Kidney (tissue), 13 donors: ENCODE measurements at regions not wholly inside any gene's neighbourhood (a gene's known extent, or its start where the extent isn't known, plus 50 kb on each side); places are given as distances from the start of the nearest gene placed in this dataset.

ENCODE experiments used
- DNase-seq, 5 donors: peaks; one replicate each; pipeline ENCODE4 v3.0.0-alpha.2; 2013 to 2020
- FAIRE-seq: peaks from 2 replicates; lab custom pipeline; 2012; peaks lifted over from hg19 to GRCh38; lab: Jason Lieb, UNC
- H3K27ac ChIP-seq, 2 donors: one replicate each; pipeline ENCODE4 v1.7.0; 2013; ENCODE audit warnings: low read depth in 2 of 2, low read length in 2 of 2, inconsistent platforms in 1 of 2
- H3K27me3 ChIP-seq: one replicate; pipeline ENCODE4 v1.7.1; 2013; ENCODE audit warnings: low read length, inconsistent platforms; ENCODE audit not compliant: control insufficient read depth, insufficient read depth
- H3K36me3 ChIP-seq, 3 donors: one replicate each; pipeline versions ENCODE4 v1.7.0 to v1.7.1; 2013; ENCODE audit warnings: low read length in 3 of 3, control low read depth in 1 of 3, inconsistent platforms in 1 of 3; ENCODE audit not compliant: insufficient read depth in 3 of 3, control insufficient read depth in 2 of 3
- H3K4me1 ChIP-seq, 3 donors: one replicate each; pipeline versions ENCODE4 v1.7.0 to v1.7.1; 2013; ENCODE audit warnings: low read length in 3 of 3, inconsistent platforms in 1 of 3, low read depth in 1 of 3; ENCODE audit not compliant: control insufficient read depth in 2 of 3, insufficient read depth in 2 of 3
- H3K4me3 ChIP-seq, 3 donors: one replicate each; pipeline versions ENCODE4 v1.7.0 to v1.8.1; 2013; ENCODE audit warnings: low read length in 3 of 3, control low read depth in 1 of 3, inconsistent platforms in 1 of 3
- H3K9ac ChIP-seq, 3 donors: one replicate each; pipeline versions ENCODE4 v1.7.0 to v1.7.1; 2013; ENCODE audit warnings: low read length in 3 of 3, control low read depth in 1 of 3, inconsistent platforms in 1 of 3
- H3K9me3 ChIP-seq, 3 donors: one replicate each; pipeline versions ENCODE4 v1.7.0 to v1.7.1; 2013; ENCODE audit warnings: low read length in 3 of 3, control low read depth in 1 of 3, inconsistent platforms in 1 of 3; ENCODE audit not compliant: control insufficient read depth in 2 of 3, insufficient read depth in 1 of 3
- intact Hi-C: fragments of 100-400 bp; cut with DNase I; formaldehyde crosslinking; loops from one replicate; pipeline ENCODE4 v1.11.1; 2022
- TF ChIP-seq, protein P1 (sequence below): IDR thresholded peaks from 3 replicates; pipeline ENCODE4 v1.5.1; 2012; ENCODE audit warnings: mild to moderate bottlenecking, moderate library complexity, borderline replicate concordance; ENCODE audit not compliant: insufficient read depth; ENCODE audit errors: extremely low read depth
- donor health status: control.
- donor health status: control.
- donor health status: control.
- donor health status: control.
- donor health status: control.
- donor health status: DM: yes; HTN: yes; CAD: no.
- donor health status: Normal renal cell carcinoma (clear cell type).

DNA sequence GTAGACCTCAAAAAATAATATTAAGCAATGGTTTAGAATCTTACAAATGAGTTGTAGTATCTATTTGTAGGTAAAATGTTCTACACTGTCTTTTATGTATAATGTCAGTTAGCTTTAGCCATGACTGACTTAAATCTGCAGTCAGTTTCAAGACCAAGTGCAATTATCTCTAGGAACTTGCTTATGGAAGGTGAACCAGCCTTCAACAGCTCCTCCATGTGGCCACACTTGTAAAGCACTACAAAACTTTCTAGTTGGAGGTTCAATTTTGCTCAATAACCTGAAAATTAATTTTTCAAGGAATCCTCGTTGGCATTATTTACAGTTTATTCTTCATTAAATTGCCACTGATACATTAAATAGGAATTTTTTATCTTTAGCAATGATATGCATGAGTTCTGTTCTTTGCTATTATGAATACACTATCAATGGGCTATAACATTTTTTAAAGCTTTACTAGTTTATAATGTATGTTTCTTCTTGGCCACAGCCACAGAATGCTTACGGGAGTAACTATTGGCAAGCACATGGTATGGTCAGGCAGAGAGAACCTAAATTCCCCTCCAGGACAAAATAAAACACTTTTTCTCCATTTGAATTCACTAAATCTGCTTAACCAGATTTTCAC, 315.3 kb upstream of the UBE2E2 start:
- intact Hi-C loops: no loop called here
- no peak overlapping the region for H3K9ac ChIP-seq
- no peaks in the 10 kb centered on the region for H3K36me3 ChIP-seq
- H3K9me3 ChIP-seq: no peaks in the 10 kb centered on the region
- no peak overlapping the region for H3K4me3 ChIP-seq
- DNase-seq (peak in 2 of 5 donors; percentile 23 to 40), FAIRE-seq (peak; percentile 15)
- no peaks in the 10 kb centered on the region for H3K27me3 ChIP-seq
- no peaks in the 10 kb centered on the region for H3K4me1 ChIP-seq
- no peak overlapping the region for H3K27ac ChIP-seq
- TF ChIP-seq, protein P1, sequence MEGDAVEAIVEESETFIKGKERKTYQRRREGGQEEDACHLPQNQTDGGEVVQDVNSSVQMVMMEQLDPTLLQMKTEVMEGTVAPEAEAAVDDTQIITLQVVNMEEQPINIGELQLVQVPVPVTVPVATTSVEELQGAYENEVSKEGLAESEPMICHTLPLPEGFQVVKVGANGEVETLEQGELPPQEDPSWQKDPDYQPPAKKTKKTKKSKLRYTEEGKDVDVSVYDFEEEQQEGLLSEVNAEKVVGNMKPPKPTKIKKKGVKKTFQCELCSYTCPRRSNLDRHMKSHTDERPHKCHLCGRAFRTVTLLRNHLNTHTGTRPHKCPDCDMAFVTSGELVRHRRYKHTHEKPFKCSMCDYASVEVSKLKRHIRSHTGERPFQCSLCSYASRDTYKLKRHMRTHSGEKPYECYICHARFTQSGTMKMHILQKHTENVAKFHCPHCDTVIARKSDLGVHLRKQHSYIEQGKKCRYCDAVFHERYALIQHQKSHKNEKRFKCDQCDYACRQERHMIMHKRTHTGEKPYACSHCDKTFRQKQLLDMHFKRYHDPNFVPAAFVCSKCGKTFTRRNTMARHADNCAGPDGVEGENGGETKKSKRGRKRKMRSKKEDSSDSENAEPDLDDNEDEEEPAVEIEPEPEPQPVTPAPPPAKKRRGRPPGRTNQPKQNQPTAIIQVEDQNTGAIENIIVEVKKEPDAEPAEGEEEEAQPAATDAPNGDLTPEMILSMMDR: peak; percentile 43

DNA sequence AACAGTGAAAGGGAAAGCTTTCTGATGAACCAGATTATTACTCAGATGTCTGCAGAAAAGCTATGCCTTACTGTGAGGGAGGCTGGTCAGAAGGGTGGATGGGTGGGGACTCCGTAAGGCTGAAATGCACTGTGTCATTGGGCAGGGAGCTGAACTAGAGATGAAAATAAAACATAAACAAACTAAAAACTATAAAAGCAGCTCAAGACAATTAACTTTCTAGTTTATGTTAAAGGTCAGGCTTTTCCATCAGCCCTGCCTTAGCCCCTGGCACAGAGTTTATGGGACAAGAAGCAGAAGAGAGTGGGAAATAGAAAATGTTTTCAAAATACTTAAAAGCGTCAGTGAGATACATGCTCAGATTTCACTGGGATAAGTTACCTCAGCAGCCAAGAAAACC, 310.0 kb upstream of the UBE2E2 start:
- Histone ChIP-seq H3K9ac (no peak overlapping the region), H3K4me3 (no peak overlapping the region), H3K27ac (no peak overlapping the region), H3K9me3 (no peaks in the 10 kb centered on the region), H3K27me3 (no peaks in the 10 kb centered on the region), H3K4me1 (no peaks in the 10 kb centered on the region), H3K36me3 (no peaks in the 10 kb centered on the region)
- TF ChIP-seq, protein P1: no peak
- DNase-seq (peak in 1 of 5 donors; percentile 8), FAIRE-seq (no peak)
- intact Hi-C loops: no loop called here

DNA sequence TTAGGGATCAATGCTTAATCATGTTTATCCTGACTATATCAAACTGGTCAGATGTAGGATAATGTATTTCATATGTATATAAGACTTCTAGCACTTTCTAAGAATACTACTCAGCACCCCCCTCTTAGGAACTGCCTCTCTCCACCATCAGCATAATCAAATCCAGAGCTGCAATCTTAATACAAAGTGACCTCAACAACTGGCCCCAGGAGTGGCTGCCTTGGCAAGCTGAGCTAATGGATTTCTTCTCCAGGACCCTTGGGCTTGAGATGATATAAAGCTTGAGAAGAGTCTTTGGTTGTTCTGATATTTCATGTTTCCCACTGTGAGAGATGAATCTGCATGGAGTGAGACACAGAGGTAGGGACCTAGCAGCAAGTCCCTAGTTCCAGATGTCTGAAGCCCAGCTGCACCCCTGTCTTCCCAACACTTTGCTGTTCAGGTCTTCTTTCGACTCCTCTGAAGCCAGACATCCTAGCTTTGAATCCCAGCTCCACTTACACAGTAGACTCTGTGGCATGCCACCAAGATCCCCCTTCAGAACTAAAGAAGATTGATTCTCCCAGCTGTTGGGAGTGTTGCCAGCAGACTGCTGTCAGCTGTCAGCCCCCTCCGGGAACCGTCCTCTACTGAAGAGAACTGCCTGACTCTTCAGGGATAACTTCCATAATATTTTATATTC, 309.3 kb upstream of the UBE2E2 start:
- H3K27ac ChIP-seq: no peak overlapping the region
- no peak overlapping the region for H3K9ac ChIP-seq
- DNase-seq: peak in 4 of 5 donors; percentile 32 to 64 (median 58)
- no peak for FAIRE-seq
- H3K9me3 ChIP-seq: no peaks in the 10 kb centered on the region
- H3K4me1 ChIP-seq: no peaks in the 10 kb centered on the region
- no peaks in the 10 kb centered on the region for H3K36me3 ChIP-seq
- intact Hi-C loops: no loop called here
- H3K4me3 ChIP-seq: no peak overlapping the region
- no peaks in the 10 kb centered on the region for H3K27me3 ChIP-seq
- TF ChIP-seq, protein P1: no peak
